GM19463 (cell line): ENCODE measurements at regions not wholly inside any gene's neighbourhood (a gene's known extent, or its start where the extent isn't known, plus 50 kb on each side); places are given as distances from the start of the nearest gene placed in this dataset.
"Not testable (repeated sequence)": the region's sequence is repeated elsewhere in the genome, so short reads cannot be mapped to it uniquely, and the experiment has no call there.

Source experiments
- ATAC-seq: cut with Tn5 transposase; IDR thresholded peaks from one replicate; pipeline ENCODE4 v1.9.1; 2021; ENCODE audit warnings: mild to moderate bottlenecking, moderate library complexity; ENCODE audit not compliant: unreplicated experiment

GRCh38 chr17:71057448-71057847 is 888.1 kb downstream of the KCNJ2 start:
- no peak for ATAC-seq

GRCh38 chr17:71057938-71058337 is 888.6 kb downstream of the KCNJ2 start:
- ATAC-seq: no peak

GRCh38 chr17:71063127-71063526 is 893.8 kb downstream of the KCNJ2 start:
- ATAC-seq: no peak

- ATAC-seq: no peak
Measured at GRCh38 chr17:71063559-71063958, 894.2 kb downstream of the KCNJ2 start.

GRCh38 chr17:71067669-71068407 is 898.5 kb downstream of the KCNJ2 start:
- no peak for ATAC-seq

- ATAC-seq: no peak
Measured at GRCh38 chr17:71068408-71068750, 899.0 kb downstream of the KCNJ2 start.

GRCh38 chr17:71071041-71071440 is 901.7 kb downstream of the KCNJ2 start:
- no peak for ATAC-seq

GRCh38 chr17:71071837-71072236 is 902.5 kb downstream of the KCNJ2 start:
- no peak for ATAC-seq

- ATAC-seq: no peak
Measured at GRCh38 chr17:71080937-71081336, 911.6 kb downstream of the KCNJ2 start.

- ATAC-seq: no peak
Measured at GRCh38 chr17:71081666-71082065, 912.3 kb downstream of the KCNJ2 start.

GRCh38 chr17:71084219-71084618 is 914.9 kb downstream of the KCNJ2 start:
- ATAC-seq: no peak

GRCh38 chr17:71084838-71085237 is 915.5 kb downstream of the KCNJ2 start:
- no peak for ATAC-seq

GRCh38 chr17:71085238-71086033 is 916.1 kb downstream of the KCNJ2 start:
- ATAC-seq: no peak

- ATAC-seq: no peak
Measured at GRCh38 chr17:71089431-71089830, 920.1 kb downstream of the KCNJ2 start.

- no peak for ATAC-seq
Measured at GRCh38 chr17:71098071-71098470, 928.7 kb downstream of the KCNJ2 start.

GRCh38 chr17:71099003-71099714 is 929.8 kb downstream of the KCNJ2 start:
- no peak for ATAC-seq

- ATAC-seq: no peak
Measured at GRCh38 chr17:71102777-71103176, 933.4 kb downstream of the KCNJ2 start.

- no peak for ATAC-seq
Measured at GRCh38 chr17:71104225-71104624, 934.9 kb downstream of the KCNJ2 start.

GRCh38 chr17:71106056-71106455 is 936.7 kb downstream of the KCNJ2 start:
- ATAC-seq: not testable (repeated sequence)

- ATAC-seq: no peak
Measured at GRCh38 chr17:71107136-71107535, 937.8 kb downstream of the KCNJ2 start.

GRCh38 chr17:71109697-71110096 is 940.4 kb downstream of the KCNJ2 start:
- ATAC-seq: no peak

- no peak for ATAC-seq
Measured at GRCh38 chr17:71110326-71110725, 941.0 kb downstream of the KCNJ2 start.
